ENCODE measurements at regions not wholly inside any gene's neighbourhood (a gene's known extent, or its start where the extent isn't known, plus 50 kb on each side); places are given as distances from the start of the nearest gene placed in this dataset.

DNA sequence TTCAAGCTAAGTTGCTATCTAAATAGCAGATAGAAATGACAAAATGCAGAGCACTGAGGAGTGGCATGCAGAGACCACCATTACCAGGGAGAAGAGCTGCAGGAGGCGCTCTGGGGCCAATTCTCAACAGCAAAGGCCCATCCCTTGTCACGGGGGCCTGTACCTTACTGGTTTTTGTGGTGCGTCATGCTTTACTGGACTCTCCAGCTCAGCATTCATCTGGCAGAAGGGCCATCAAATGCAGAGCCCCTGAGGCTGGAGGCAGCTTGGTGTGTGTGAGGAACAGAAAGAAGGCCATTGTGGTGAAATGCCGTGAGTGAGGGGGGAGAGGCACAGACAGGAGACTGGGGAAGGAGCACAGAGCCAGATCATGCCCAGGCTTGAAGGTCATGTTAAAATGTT, 56.5 kb upstream of the NAV2 start (continued):
- TF ChIP-seq CHD7 (IDR thresholded peaks at IDR 0.05; ENCODE audit: insufficient replicate concordance, low read length): no peak
- no peak for TF ChIP-seq SIN3A (conservative IDR thresholded peaks at IDR 0.05 in 1 of 2, IDR thresholded peaks at IDR 0.05 in 1 of 2; ENCODE audit: low read depth in 1 of 2, low read length in 2 of 2)
- no peak for TF ChIP-seq NANOG (IDR thresholded peaks at IDR 0.05; ENCODE audit: insufficient read depth, low read depth, low read length, poor library complexity, severe bottlenecking)
- TF ChIP-seq RAD21 (IDR thresholded peaks at IDR 0.05 in 1 of 2, conservative IDR thresholded peaks at IDR 0.05 in 1 of 2; ENCODE audit: low read depth in 2 of 2, low read length in 2 of 2): peak; percentile 37 to 58
- no peak for TF ChIP-seq RFX5 (IDR thresholded peaks at IDR 0.05; ENCODE audit: borderline replicate concordance, low read depth, low read length)
- peak; percentile 26 to 39 (median 38) for TF ChIP-seq CTCF (IDR thresholded peaks at IDR 0.05; ENCODE audit: control extremely low read depth in 1 of 3, insufficient read depth in 1 of 3, low read depth in 1 of 3, low read length in 3 of 3)
